OCI-LY3 (cell line): ENCODE measurements at regions not wholly inside any gene's neighbourhood (a gene's known extent, or its start where the extent isn't known, plus 50 kb on each side); places are given as distances from the start of the nearest gene placed in this dataset.

ENCODE experiments used
- CTCF ChIP-seq: fragments of 200-600, 300-600 bp; sonication (generic); IDR thresholded peaks from 2 replicates; pipeline ENCODE4 v1.5.1; 2014; ENCODE audit warnings: antibody characterized with exemption, low read length, low read depth
- EZH2phosphoT487 ChIP-seq: fragments of 200-600 bp; shearing (Covaris generic); IDR thresholded peaks from 2 replicates; pipeline ENCODE4 v1.6.1; 2018; ENCODE audit warnings: antibody characterized with exemption, mixed run types, low read depth

GRCh38 chr5:12902611-12903010, 998.4 kb upstream of the CTNND2 start:
- TF ChIP-seq CTCF (no peak), EZH2phosphoT487 (no peak)
